GM21619 (cell line): ENCODE measurements at regions not wholly inside any gene's neighbourhood (a gene's known extent, or its start where the extent isn't known, plus 50 kb on each side); places are given as distances from the start of the nearest gene placed in this dataset.

Source experiments
- ATAC-seq: cut with Tn5 transposase; IDR thresholded peaks from one replicate; pipeline ENCODE4 v1.9.1; 2021; ENCODE audit not compliant: unreplicated experiment

GRCh38 chr3:110070161-110070916 lies 733.0 kb upstream of the DPPA4 start:
- ATAC-seq = no peak

DNA sequence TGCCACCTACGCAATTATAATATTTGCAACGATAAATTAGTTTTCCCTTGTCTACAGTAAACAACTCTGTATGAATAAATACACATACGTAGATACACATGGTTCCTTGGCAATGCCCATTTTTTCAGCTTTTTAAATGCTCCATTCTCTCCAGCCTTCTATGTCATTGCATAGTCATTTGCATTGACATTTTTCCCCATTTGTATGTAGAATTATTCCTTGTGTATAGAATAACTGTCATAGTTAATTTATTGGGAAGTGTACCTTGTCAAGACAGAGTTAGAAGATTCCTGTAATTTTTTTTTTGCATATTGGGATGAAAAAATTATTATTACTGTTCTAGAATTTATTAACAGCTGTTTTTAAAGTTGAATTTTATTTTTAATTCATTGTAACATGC lies 736.7 kb upstream of the DPPA4 start:
- no peak for ATAC-seq

DNA sequence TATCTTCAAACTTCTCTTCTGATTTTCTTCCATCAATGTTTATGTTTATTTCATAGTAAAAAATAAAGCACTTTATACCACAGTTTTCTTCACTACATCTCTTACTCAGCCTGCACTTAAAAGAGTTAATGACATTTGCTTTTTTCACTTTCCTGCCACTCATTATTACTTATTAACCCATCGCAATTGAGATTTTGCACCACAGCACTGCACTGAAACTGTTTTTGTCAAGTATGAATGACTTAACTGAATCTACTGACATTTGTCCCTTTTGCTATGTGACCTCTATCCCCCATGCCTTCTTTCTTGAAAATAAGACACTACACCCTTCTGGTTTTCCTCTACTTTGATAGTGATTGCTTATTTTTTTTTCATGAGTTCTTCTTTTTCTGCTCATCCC lies 739.7 kb upstream of the DPPA4 start:
- ATAC-seq = no peak

DNA sequence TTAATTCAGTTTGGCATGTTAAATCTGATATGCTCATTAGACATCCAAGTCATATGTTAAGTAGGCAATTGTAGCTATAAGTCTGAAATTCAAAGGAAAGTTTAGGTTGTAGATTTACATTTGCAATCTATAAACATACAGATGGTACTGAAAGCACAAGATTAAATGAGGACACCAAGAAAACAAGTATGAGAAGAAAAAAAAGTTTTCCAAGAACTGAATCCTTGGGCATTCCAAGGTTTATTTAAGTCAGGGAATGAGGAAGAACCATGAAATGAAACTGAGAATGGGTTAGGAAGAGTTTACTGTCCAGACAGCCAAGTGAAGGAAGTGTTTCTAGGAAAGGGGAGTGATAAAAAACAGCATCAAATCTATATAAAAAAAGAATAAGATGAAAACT lies 756.1 kb upstream of the DPPA4 start:
- ATAC-seq = no peak

DNA sequence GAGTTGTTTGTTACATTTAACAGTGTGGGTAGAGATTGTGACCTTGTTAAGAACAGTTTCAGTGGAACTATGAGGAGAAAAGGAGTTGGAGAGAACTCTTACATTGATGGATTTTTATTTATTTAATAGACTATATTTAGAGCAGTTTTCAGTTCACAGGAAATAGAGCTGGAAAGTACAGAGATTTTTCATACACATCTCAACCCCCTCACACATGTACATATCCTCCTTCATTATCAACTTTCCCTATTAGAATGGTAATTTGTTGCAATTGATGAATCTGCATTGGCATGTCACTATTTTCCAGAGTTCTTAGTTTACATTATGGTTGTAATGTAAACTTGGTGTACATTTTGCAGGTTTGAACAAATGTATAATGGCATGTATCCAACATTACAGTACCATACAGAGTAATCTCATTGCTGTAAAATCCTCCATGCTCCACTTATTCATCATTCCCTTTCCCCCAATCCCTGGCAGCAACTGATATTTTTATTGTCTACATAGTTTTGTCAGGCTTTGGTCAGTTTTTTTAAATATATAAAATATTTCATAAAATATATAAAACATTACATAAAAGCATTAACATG lies 756.6 kb upstream of the DPPA4 start:
- no peak for ATAC-seq

- no peak for ATAC-seq
Measured at GRCh38 chr3:110099711-110100110, 762.4 kb upstream of the DPPA4 start.

GRCh38 chr3:110101361-110101760 lies 764.0 kb upstream of the DPPA4 start:
- ATAC-seq = no peak

- ATAC-seq = no peak
Measured at GRCh38 chr3:110106805-110107204, 769.5 kb upstream of the DPPA4 start.

GRCh38 chr3:110123946-110124345 lies 786.6 kb upstream of the DPPA4 start:
- ATAC-seq = no peak

DNA sequence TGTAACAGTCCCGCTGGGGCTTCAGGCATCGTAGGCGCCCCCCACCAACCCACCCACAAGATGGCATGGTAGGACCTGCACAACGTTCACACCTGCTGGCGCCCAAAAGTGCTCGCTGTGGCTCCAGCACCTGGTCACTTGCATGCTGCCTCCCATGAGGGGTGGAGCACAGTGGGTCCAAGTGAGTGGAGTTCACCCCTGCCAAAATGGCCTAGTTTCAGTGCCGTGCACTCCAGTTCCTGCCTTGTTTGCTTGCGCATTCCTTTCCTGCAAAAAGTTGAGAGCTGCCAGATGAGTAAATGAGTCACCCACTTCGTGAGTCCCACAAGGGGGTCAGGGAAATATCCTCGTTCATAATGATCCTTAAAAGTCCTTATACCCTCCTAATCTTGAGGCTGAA lies 788.7 kb upstream of the DPPA4 start:
- no peak for ATAC-seq

GRCh38 chr3:110133971-110134370 lies 796.6 kb upstream of the DPPA4 start:
- ATAC-seq = no peak

GRCh38 chr3:110139048-110139447 lies 801.7 kb upstream of the DPPA4 start:
- ATAC-seq = no peak

DNA sequence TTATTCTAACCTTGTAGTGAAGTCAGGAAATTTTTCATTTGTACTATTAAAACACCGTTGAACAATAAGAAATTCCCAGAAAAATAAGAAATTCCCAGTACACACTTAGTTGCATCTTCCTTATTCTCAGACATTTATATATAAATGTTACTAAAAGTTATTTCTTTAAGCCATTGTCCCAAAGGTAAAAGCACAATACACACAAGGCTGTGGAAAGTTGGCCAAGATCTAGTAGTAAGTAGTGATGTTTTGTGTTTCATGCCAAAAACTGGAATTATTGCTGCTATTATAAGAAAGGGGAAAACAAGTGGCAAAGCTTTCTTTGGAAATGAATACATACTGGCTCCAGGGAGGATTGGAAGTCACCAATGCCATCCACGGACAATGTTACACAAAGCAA lies 802.5 kb upstream of the DPPA4 start:
- no peak for ATAC-seq

GRCh38 chr3:110149763-110150162 lies 812.4 kb upstream of the DPPA4 start:
- no peak for ATAC-seq

DNA sequence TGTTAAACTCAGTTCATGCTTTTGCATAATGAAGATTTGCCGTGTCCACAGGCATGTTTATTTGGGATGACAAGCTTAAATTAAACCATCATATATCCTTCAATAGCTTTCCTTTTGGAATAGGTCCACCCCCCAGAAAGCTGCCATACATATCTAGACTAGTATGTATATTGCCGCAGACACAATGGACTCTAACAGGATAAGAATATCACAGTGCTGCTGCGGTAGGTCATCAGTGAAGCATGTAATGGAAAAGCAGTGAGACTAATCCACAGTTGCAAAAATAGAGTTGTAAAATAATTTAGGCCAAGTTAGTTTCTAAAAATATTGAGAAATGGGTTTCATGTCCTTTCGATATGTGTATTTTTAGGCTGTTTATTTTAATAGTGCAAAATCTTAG lies 819.9 kb upstream of the DPPA4 start:
- no peak for ATAC-seq

- ATAC-seq = no peak
Measured at GRCh38 chr3:110164632-110165369, 827.5 kb upstream of the DPPA4 start.

DNA sequence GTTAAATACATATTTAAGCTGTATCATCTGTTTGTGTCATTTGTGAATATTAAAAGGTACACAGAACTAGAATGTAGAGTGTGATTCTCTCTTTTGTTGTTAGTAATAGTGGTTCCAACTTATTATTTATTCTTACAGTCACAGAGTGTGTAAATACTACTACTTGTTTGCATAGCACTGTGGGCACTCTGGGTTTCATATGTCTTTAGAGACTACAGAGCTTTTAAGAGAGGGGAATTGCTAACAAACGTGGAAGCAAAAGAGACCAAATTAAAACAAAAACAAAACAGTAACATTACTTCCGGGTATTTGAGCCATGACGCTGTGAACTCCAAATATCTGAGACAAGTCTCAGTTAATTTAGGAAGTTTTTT lies 828.0 kb upstream of the DPPA4 start:
- ATAC-seq = no peak

GRCh38 chr3:110165753-110166152 lies 828.4 kb upstream of the DPPA4 start:
- no peak for ATAC-seq

- no peak for ATAC-seq
Measured at GRCh38 chr3:110166791-110167190, 829.4 kb upstream of the DPPA4 start.

DNA sequence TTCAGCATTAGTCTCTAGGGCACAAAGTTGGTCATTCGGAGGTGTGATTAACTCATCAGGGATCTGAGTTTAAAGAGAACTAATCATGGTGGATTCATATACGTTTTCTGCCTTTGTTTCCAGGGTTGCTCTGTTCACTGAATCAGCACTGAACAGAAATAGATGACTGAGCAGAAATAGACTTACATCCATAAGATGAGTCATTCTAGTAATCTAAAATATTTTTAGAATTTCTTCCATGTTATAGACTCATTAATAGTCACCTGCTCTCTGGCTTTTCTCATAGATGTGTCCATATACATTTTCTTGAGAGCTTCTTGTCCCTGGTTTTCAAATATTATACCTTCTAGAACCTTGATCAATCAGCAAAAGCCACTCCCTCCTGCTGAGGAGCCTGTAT lies 837.6 kb upstream of the DPPA4 start:
- no peak for ATAC-seq

DNA sequence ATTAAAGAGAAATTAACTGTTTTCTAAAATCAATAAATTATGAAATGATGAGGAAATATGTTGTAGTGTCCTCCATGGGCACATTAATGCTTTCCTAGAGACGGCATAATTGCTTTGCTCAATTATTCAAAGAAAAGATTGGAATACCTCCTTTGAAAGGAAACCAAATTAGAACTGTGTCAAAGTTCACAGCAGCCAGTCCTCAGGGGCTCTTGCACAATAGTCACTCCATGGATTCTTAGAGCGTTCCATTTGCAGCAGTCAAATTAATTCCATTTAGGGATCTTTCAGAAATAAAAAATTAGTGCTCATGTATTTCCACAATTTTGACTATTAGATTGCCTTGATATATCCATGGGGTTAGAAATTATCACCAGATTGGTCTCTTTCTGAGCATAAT lies 841.6 kb upstream of the DPPA4 start:
- ATAC-seq = no peak

DNA sequence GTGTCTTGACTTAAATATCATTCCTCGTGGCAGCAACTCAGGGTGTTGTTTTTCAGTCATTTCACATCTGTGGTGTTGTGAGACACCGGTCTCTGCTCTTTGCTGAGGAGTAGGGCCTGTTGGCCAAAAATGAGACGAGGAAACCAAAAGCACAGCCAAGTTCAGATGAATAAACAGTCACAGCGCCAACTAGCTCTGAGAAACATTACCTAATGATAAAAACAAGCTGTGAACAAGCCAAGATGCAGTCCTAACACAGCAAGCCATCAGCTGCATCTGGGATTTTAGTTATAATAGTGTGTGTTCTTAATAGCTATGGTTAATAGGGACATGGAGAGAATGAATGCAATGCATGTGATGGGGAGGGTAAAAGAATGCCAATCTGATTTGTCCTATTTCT lies 843.4 kb upstream of the DPPA4 start:
- ATAC-seq = no peak
